NB4 (cell line): ENCODE measurements at regions not wholly inside any gene's neighbourhood (a gene's known extent, or its start where the extent isn't known, plus 50 kb on each side); places are given as distances from the start of the nearest gene placed in this dataset.
A peak's percentile ranks its signal among the peaks of the same experiment; 100 is the strongest.

Experiments used
- DNase-seq: peaks from one replicate; pipeline ENCODE4 v3.0.0; 2010; ENCODE audit warnings: low read depth
- H3K4me3 ChIP-seq: one replicate; pipeline ENCODE4 v1.5.1; 2011; ENCODE audit warnings: mild to moderate bottlenecking, low read depth, low read length, moderate library complexity
- MYC ChIP-seq: IDR thresholded peaks from 2 replicates; pipeline ENCODE4 v1.6.1; 2011; ENCODE audit warnings: low read depth, low read length
- POLR2A ChIP-seq: IDR thresholded peaks from 2 replicates; pipeline ENCODE4 v1.6.1; 2011; ENCODE audit warnings: mild to moderate bottlenecking; ENCODE audit not compliant: insufficient read length; ENCODE audit errors: extremely low read depth
- TF ChIP-seq, protein P1 (sequence below): IDR thresholded peaks from one replicate; pipeline ENCODE4 v1.5.1; 2012; ENCODE audit warnings: low read depth, low read length
- TF ChIP-seq, protein P2 (sequence below): IDR thresholded peaks from 2 replicates; pipeline ENCODE4 v1.6.1; 2011; ENCODE audit warnings: low read depth, low read length

DNA sequence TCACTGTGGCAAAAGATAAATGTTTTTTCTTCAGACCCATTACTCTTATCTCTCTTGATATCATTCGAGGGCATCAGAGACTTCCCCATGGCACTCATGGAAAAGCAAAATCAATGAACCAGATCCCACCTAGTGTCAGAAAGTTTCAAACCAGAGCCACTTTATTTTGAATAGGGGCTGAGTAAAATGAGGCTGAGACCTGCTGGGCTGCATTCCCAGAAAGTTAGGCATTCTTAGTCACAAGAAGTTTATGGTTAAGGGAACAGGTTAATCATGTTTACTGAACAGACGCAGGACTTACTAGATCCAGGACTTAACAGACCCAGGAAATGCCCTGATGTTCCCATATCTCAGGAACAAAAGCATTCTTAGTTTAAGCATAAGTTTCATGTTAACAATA, 369.9 kb downstream of the BTBD3 start:
- no peak for DNase-seq
- TF ChIP-seq, protein P1, sequence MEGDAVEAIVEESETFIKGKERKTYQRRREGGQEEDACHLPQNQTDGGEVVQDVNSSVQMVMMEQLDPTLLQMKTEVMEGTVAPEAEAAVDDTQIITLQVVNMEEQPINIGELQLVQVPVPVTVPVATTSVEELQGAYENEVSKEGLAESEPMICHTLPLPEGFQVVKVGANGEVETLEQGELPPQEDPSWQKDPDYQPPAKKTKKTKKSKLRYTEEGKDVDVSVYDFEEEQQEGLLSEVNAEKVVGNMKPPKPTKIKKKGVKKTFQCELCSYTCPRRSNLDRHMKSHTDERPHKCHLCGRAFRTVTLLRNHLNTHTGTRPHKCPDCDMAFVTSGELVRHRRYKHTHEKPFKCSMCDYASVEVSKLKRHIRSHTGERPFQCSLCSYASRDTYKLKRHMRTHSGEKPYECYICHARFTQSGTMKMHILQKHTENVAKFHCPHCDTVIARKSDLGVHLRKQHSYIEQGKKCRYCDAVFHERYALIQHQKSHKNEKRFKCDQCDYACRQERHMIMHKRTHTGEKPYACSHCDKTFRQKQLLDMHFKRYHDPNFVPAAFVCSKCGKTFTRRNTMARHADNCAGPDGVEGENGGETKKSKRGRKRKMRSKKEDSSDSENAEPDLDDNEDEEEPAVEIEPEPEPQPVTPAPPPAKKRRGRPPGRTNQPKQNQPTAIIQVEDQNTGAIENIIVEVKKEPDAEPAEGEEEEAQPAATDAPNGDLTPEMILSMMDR: no peak
- TF ChIP-seq POLR2A (no peak), MYC (no peak)
- TF ChIP-seq, protein P2, sequence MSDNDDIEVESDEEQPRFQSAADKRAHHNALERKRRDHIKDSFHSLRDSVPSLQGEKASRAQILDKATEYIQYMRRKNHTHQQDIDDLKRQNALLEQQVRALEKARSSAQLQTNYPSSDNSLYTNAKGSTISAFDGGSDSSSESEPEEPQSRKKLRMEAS: no peak

DNA sequence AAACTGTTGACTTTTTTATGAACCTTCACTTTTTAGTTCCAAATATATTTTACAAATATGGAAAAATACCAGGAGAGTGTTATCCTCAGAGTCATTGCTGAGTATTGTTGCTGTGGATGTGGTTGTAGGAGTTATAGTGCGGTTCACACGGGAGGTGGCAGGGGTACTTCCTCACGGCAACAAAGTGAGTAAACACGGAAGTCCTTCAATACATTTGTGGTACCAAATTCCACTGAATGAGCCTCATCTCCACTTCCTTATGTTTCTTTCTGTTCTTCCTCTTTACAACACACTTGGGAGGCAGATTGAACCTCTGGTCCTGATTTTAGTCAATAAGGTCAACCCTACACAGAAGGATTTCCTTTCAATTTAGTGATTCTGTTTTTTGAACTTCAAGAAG, 371.8 kb downstream of the BTBD3 start:
- H3K4me3 ChIP-seq: no peak overlapping the region
- DNase-seq: peak; percentile 13
- TF ChIP-seq MYC: no peak
- TF ChIP-seq POLR2A: no peak
- TF ChIP-seq, protein P2: no peak
- TF ChIP-seq, protein P1: no peak

More for the DNA sequence above, 369.9 kb downstream of the BTBD3 start:
- H3K4me3 ChIP-seq: no peak overlapping the region

DNA sequence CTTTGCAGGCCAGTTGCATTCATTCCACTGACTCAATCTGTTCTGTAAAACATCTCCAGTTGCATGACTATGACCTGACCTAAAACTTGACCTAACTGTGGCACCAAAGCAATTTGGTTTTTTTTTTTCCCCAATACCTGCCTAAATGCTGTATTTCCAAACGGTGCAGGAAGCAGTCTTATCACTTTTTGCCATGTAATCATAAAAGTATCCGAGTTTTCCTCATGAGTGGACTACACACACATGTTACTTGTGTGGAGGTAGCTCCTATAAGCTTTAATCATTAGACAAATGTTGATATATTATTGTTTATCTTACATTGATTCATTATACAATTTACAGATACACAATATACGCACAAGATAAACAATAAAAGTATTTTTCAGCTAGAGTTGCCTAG, 373.7 kb downstream of the BTBD3 start:
- no peak overlapping the region for H3K4me3 ChIP-seq
- TF ChIP-seq POLR2A (no peak), MYC (no peak)
- TF ChIP-seq, protein P1: no peak
- DNase-seq: no peak

DNA sequence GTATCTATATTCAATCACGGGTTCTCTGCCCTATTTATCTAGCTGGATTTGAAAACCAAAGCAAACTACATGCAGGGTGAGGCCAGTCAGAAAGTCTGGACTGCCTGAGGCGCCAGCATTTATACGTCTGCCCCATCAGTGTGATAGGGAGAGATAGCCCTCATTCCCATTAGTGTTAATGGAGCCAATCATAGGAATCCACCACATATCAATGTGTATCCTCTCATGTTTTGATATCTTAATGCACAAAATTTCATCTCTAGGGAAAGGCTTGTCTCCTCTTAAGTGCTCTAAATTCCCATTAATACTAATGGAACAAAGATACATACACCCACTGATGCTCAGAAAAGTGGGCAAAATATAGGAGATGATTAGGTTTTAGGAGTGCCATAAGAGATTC, 376.2 kb downstream of the BTBD3 start:
- DNase-seq: no peak
- H3K4me3 ChIP-seq: no peak overlapping the region
- TF ChIP-seq, protein P2: no peak
- no peak for TF ChIP-seq MYC
- TF ChIP-seq POLR2A: no peak
- TF ChIP-seq, protein P1: no peak

DNA sequence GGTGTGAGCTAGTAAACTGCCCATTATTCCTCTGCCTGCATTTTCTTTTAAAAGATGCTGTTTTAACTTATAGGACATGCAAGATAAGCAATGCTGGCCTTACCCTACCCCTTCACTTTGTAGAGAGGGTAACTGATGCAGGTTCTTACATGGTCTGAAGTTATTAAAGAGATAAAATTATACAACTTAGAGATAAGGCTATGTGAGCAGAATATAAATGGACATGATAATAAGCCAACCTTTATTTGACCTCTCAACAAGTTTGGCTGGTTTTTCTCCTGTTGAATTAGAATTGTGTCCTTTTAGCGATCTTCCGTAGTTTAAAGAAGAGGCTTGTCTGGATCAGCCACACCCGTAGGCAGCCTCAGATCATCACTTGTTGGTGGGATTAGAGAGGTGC, 377.0 kb downstream of the BTBD3 start:
- TF ChIP-seq, protein P2: no peak
- TF ChIP-seq POLR2A (no peak), MYC (no peak)
- TF ChIP-seq, protein P1: no peak
- DNase-seq: no peak
- no peak overlapping the region for H3K4me3 ChIP-seq

DNA sequence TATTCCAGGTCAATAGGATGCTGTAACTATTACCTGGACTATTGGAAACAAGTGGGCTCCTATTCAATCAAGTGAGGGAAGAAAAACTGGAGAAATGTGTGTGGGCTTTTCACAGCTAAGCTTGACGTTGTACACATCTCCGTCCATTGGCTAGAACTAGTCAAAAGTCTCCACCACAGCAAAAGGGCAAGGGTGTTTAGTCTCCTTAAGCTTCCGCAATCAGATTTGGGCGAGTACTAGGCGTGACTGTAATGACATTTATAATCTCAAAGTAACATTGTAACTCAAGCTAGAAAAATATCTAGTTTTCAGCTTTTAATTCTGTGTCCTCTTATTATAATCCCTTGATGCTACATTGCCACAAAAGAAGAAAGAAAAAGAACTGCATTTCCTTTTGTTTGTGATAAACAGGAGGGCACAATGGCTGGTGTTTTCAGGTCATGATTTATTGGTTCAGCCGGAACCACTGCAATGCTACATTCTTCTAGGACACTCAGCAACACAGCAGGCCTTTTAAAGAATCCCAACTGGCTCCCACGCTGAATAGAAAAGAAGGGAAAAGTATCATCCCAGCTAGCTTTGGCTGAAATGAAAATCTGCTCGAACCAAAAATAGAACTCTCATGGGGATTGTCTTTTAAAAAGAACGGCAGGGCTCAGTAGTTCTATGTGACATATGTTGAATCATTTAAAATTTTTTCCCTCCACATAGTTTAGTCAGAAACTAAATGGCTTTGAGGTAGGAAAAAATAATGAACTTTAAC, 387.7 kb downstream of the BTBD3 start:
- TF ChIP-seq, protein P1: no peak
- TF ChIP-seq POLR2A: no peak
- no peak for TF ChIP-seq MYC
- TF ChIP-seq, protein P2: no peak
- no peak for DNase-seq

More for the DNA sequence above, 387.7 kb downstream of the BTBD3 start:
- H3K4me3 ChIP-seq: no peak overlapping the region
